GM19455 (cell line): ENCODE measurements at regions not wholly inside any gene's neighbourhood (a gene's known extent, or its start where the extent isn't known, plus 50 kb on each side); places are given as distances from the start of the nearest gene placed in this dataset.

Experiments
- ATAC-seq: cut with Tn5 transposase; IDR thresholded peaks from one replicate; pipeline ENCODE4 v1.9.1; 2021; ENCODE audit not compliant: unreplicated experiment

DNA sequence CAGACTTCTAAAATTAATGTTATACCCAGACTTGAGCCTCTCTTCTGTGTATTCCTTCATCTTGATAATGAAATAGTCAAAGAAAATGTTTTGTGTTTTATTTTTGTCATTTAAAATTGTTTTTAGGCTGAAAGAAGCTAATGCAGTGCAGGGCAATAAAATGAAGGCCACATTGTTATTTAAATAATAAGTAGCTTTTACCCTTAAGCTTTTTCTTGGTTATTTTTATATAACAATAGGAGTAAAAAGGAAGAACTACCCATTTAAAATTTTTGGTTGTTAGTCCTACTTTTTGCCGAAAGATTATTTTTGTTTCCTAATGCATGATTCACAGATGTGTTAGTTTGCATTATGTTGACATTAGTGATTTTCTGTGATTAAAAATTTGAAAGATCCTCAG, 181.0 kb upstream of the MEOX2 start:
- no peak for ATAC-seq

DNA sequence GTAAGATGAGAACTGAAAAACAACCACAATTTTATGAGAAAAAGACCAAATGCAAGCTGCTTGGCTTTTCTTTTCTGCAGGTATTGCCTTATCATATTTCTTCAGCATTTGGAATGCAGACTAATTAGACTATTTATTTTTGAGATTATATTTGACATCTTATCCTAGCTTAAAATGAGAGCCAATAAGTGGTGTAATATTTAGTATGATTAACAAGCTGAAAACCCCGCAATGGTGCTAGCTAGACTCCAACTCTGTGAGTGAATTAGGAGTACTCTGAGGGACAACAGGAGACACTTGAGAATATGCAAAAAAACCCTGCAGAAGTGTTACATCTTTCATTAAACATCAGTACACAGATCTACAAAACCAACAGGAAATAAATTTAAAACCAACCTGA, 180.3 kb upstream of the MEOX2 start:
- ATAC-seq: no peak

DNA sequence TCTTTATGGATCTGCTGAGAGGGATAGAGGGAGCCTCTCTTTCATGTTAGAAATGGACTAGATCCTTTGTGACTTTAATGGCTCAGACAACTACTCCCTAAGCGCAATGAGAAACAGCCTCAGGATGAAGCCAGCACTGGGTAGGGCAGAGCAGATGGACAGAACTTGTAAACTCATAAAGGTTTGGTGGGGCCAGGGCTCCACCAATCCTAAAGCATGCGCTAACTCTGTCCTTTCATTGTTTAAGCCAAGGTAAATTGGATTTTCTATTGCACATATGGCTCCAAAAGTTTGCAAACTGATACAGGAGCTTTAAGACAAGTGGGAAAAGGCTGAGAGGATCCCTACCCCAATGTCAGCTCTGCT, 178.1 kb upstream of the MEOX2 start:
- ATAC-seq: no peak

DNA sequence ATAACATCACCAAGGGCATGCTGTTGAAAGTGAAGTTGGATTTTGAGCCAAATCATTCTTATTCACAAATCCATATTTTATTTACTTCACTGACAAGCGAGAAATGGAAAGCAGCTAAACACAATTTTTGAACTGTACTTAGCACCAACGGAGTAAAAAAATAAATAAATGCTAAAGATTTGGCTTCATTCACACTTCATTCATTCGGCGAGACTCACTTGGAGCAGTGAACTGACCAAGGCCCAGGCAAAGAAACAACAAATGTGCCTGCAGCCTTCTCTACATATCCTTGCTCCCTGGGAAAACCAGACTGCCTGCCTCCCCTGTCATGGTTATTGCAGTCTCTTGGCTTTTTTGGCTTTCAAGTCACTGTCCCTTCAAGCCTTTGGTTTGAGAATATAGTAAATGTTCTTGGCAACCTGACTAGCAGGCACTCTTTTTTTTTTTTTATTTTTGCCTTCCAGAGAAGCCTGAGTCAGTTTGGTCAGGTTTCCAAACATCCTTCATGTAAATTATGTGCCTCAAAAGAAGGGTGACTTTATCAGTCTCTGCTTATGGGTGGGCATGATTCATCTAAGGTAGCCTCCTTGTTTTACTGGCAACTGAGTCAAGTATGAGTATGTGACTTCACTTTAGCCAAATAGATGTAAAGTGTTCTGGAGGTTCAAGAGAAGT, 177.6 kb upstream of the MEOX2 start:
- ATAC-seq: no peak

DNA sequence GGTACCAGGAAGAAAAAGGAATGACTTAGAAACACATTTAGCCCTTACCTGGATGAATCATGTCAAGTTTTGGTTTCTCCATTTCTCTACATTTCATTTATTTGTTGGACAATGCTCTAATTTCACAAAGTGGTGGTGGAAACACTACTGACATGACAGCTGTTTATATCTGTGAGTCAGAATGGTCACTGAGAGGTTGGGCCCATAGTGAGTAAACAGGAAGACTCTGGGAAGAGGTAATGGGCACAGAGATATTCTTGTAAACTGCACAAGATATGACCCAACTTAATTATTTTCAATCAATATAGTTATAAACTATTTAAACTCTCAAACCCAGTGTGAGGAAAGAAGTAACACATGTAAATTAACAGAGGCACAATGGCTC, 176.3 kb upstream of the MEOX2 start:
- ATAC-seq: no peak

DNA sequence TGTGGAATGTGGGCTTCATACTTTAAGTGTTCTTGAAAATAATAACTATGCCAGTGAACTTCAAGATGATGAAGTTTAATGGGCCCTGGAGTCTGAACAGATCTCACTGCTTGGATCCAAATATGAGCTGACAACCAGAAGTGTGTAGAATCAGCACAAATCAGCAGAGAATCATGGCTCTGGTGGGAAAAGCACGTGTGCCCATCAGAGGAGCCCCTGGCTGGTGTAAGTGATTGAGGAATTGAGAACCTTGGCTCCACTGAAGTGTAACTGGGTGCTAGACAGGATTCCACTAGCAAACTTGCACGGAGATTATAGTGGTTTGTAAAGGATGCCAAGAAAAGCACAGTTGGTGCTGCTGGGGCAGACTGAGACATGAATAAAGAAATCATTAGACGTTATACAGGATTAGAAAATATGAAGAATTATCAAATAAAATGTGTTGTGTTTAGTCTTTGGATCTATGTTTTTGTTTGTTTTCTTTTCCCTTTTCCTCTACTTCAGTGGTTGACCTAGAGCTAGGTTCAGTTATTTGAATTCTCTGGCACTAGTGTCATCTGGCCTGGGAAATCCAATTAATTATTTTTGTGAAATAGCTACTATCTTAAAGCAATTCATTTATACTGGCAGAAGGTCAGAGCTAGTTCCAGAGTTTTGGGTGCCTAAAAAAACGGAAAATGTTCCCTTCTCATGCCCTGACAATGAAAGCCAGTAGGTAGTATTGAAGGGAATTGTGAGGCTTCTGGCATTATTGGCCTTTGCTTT, 175.7 kb upstream of the MEOX2 start:
- ATAC-seq: no peak

DNA sequence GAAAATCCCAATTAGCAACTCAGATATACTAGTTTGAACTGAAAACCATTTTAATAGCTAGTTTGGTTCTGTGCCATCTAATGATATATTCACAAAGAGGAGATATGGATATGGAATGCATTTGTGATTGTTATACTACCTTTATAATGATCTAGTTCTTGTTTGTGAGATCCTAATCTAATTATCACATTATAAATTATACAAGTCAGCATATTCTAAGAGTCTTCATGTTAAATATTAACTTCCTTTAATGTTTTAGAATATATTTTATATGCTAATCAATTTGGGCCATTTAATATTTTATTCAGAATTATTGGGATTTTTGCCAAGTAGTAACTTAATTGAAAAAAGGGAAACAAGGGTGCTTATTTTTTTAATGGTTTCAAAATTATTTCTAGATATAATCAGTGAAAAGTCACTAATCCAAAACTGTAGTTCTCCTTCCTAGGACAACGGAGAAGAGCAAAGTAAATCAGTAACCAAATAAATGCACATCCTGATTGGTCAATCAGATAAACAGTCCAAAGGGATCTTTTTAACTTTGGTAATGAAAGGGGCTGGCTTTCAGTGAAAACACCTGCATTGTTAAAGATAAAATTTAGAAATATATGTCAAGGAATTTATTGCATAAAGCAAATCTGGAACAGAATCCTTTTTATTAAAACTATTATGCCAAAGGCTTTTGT, 173.9 kb upstream of the MEOX2 start:
- no peak for ATAC-seq

DNA sequence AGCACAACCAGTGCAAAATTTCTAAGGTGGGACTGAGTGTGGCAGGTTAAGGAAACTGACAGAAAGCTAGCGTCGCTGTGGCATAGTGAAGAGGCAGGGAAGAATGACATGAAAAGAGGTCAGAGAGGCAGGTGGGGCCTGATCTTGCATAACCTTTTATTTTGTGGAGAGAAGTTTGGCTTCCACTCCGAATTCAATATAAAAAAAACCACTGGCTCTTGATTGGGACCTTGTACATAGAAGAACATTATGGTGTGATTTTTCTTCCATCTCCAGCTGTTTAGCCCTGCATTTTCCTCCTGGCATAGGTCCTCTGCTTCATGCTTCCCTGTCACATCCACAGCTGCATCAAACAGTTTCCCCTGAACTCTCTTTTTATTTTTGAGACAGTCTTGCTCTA, 170.5 kb upstream of the MEOX2 start:
- no peak for ATAC-seq

DNA sequence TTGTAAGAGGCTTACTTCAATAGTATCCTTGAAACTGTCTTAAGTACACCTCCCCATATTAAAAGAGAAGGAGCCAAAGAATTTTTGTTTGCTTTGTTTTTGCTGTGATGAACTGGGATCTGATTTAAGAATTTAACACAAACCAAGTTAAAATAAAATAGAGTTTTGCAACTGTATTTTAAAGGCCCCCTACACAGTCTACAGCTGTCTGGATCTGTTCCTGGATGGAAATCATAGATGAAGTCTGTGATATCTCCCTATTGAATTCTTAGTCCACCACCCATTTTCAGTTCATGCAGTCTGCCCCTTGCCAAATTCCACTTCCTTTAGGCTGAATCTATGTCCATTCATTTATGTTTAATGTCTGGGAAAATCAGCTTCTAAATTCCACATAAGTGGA, 169.8 kb upstream of the MEOX2 start:
- ATAC-seq: no peak

DNA sequence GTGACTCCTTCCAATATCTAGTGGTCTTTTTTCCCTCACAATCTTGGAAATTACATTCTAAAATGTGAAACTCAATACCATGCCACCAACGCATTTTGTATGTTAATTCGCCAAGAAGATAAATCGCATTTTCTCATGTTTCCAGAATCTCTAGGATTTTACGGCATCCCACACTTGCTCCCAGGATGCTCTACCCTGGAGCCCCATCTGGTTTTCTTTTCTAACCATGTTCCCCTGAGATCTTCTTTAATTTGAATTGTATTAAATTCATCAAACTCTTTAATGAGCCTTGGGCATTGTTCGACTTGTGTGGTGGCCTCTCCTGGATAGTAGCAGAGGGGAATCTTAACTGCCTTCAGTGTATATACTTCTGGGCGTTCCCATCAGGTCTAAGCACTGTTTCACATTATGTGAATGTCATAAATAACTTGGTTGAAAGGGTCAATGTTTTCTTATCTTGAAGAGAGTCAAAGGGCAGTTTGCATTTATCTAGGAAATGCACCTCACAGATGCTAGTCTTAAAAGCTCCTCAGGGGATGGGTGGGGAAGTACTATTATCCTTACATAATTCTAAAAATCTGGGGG, 169.1 kb upstream of the MEOX2 start:
- no peak for ATAC-seq

DNA sequence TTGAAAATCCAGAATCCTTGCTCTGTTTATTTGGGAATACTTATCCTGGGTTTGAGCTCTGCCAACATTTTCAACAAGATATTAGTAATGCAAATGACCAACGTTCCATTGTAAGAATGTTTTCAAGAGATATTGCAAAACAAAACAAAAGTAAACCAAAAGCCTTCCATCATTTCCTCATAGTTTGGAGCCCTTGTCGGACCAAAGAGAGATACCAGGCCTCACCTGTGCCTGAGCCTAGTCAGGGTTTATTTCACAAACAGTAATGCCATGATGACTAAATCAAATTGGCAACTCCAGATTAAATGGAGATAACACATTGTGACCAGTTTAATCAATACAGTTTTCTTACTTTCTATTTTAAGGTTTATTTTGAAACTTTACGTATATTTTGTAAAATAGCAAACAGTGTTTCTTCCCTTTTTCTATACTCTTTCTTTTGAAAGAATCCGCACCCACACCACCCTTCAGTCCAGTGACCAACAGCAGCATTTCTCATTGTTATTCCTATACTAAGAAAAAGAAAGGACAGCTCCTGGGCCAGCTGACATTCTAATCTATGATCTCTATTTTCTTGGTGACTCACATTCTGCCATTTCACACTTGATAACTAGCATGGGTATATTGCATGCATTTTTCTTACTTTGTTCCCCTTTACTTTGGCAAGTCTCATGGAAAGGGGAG, 168.5 kb upstream of the MEOX2 start:
- no peak for ATAC-seq

DNA sequence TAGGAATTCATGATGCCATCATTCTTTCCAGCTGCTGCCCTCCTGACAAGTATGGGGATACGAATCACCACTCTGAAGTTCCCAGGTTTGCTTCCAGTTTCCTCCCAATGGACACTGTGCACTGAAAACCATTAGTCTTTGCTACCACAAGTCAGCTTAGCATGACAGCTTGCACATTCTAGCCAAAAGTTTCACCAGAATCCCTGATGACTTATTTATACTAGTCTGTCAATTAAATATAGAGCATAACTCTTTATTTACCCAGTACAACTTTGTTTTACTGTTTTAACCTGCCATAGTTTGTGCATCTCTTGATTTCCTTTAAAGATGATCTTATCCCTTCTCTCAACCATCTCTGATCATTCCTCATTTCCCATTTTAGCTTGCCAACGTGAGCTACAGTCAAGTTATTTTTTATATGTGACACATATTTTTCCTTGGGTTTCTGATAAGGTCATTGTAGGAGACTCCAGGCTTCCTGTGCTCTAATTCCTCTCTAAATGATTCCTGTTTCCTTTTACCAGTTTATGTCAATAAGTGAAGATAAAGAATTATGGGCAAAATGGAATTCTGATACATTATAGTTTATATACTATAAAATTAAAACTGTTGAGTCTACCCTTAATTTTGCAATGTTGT, 167.5 kb upstream of the MEOX2 start:
- no peak for ATAC-seq

DNA sequence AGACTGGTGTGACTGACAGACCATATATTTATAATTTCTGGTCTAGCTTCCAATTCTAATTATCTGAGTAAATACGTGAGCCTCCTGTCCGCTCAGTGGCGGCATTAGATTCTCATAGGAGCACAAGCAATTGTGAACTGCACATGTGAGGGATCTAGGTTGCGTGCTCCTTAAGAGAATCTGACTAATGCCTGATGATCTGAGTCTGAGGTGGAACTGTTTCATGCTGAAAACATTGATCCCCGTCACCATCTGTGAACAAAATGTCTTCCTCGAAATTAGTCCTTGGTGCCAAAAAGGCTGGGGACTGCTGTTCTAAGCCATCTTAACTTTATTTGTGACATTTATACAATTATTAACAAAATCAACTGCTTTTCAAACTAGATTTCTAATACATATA, 164.7 kb upstream of the MEOX2 start:
- no peak for ATAC-seq

DNA sequence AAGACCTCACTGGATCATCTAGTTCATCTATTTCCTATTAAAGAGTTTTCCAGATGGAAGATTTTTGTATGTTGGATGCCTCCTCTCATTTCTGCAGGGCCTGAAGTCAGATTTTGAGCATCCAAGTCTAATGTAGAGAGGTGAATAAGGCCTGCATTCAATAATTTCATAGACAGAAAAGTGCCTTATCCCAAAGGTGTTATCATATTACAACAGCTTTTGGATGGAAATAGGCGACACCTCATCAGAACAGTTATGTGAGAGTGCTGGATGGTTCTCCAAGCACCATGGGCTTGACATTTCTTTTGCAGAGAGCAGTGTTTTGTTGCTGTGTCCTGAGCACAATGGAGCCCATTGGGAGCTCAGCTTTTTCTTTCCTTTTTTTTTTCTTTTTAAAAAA, 162.4 kb upstream of the MEOX2 start:
- ATAC-seq: no peak

DNA sequence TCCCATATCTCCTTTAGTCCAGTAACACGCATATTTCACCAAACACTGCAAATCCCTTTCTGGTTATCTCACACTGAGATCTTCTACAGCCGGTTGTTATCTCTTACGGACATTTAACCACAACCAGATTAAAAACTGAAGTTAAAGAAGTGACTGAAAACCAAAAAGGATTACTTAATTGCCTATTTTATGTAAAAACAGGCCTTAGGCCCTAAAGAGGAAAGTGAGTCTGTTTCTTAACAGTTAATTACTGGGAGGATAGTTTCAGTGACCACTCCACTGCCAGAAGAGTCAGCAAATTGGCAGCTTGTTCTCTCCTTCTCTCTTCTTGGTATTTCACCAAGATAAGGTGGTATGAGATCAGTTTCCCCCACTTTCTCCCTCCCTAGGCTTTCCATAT, 161.9 kb upstream of the MEOX2 start:
- no peak for ATAC-seq

DNA sequence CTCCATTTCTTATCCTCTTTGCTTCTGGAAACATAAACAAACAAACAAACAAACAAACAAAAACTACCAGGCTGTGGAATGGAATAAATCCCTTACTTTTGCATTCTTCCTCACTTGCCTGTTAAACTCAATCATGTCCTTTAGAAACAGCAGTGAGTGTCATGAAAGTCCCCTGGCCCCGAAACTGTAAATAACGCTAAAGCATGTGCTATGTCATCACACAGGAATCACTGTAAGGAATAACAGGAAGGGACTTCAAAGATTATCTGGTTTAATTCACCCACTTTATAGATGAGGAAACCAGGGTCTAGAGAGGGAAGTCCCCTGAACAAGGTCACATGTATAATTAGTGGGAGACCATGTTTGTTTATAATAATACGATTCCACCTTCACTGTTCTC, 159.4 kb upstream of the MEOX2 start:
- no peak for ATAC-seq

DNA sequence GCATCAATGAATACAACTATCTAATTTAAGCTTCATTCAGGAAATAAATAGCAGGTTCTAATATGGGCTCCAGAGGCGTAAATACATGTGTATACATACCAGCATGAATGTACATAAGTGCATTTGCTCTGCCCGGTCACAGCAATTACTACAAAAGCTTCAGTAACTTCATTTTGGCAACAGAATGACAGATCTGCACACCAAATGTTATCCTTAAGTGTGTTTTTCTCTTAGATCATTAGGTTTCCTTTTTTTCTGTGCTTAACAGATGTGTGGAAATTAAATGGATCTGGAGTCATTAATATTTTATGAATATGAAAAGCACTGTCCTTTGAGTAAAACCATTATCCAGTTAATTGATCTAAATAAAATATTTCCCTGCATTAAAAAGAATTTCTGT, 159.0 kb upstream of the MEOX2 start:
- ATAC-seq: no peak

DNA sequence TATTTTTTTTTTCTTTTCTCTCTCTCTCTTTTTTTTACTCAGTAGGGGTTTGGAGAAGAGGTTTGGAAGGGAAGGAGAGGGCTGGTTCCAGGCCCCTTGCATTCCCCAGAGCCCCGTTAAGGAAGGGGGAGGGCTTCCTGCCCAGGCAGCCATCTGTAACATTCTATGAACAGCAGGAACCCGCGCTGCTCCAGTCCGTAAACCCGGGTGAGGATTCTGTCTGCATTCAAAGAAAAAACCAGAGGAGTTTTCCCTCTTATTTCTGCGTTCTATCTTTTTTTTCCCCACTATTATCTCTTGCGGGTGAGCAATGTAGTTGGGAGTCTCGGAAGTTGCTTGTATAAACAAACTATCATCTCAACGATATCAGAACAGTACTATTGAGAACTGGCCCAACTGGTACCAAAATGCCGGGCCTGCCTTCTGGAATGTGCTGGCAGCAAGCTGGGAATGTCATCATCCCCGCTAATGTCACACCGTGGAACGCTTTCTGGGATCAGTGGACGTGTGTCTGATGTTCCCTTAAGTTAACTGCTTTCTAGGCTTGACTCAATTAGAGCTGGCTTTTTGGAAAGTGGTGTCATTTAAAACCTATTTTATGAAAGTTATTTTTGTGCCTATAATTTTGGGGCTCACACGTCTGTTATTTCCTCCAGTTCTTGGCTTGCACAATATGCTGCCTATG, 153.1 kb upstream of the MEOX2 start:
- no peak for ATAC-seq

DNA sequence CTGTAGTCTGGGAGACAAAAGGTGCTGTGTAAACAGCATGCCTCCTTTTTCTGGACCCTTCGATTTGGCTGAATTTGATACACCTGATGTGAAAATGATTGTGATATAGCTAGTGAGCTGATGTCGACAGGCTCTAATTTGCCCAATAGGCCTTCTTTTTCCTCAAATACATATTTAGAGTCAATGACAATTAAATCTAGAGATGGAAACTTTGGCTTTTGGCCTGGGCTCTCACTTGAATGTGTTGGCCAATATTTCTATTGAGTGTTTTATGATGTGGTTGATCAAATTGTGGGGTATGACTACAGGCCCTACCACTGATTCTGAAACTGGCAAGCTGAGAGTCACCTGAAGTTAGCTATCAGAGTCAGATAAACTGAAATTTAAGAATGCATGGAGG, 151.8 kb upstream of the MEOX2 start:
- ATAC-seq: no peak

DNA sequence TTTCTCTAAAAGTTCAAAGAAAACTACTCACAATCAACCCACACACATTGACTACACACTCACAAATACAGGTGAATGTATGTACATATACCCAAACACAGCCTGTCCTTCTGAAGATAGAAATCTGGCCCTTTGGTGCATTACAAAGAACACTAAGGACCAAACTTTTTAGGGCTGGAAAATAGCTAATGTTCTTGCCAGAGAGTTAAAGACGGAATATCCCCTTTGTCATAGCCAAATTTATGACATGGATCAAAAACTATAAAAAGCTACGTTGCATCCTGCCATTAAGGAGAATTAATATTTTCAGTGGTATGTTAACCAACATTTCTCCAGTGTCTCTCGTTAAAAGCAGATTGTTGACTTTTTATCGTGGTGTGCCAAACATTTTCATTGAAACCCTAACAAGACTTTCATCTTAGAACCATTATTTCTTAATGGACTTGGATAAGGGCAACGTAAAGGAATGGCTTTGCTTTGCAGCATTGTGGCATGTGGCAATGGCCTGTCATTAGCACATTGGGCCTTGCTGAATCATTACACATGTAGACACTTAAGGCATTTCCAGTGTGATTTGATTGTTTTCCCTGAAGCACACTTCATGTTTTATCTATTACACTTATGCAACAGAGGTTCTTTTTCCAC, 150.9 kb upstream of the MEOX2 start:
- no peak for ATAC-seq
